ENCODE measurements at regions not wholly inside any gene's neighbourhood (a gene's known extent, or its start where the extent isn't known, plus 50 kb on each side); places are given as distances from the start of the nearest gene placed in this dataset.

GRCh38 chr6:8546496-8546895, 111.2 kb upstream of the SLC35B3 start:
- Histone ChIP-seq H3K9me3 (no peaks in the 10 kb centered on the region), H3K4me3 (no peak overlapping the region), H3K27me3 (no peaks in the 10 kb centered on the region), H3K4me1 (no peaks in the 10 kb centered on the region), H3K27ac (no peak overlapping the region), H3K36me3 (no peaks in the 10 kb centered on the region)
- no peak for TF ChIP-seq CTCF (IDR thresholded peaks at IDR 0.05)
- DNase-seq, result no peak
- intact Hi-C loops (cut with DNase I; ENCODE audit: low total_unique reads), result no loop called here

DNA sequence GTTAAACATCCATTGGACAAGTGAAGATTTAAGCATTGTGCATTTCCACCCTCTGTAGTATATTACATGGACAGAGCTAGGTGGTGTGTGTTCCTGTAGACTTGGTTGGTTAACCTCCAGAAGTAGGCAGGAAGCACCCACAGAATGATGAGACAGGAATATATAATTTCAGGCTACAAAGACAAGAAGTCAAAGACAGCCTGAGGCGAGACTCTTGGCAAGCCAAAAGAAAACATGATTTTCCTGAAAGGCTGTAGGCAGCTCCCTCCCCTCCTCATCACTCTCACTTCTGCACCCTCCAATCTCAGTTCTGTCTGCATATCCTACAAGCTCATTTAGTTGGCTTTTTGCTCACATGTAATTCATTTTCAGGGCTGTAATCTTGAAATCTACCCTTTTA, 110.0 kb upstream of the SLC35B3 start:
- Histone ChIP-seq H3K4me1 (no peaks in the 10 kb centered on the region), H3K27me3 (no peaks in the 10 kb centered on the region)
- DNase-seq, result no peak

GRCh38 chr6:8543714-8544113, 108.4 kb upstream of the SLC35B3 start:
- Histone ChIP-seq H3K4me1 (no peaks in the 10 kb centered on the region), H3K36me3 (no peaks in the 10 kb centered on the region), H3K27ac (no peak overlapping the region), H3K4me3 (no peak overlapping the region), H3K9me3 (peaks cover 0 to 9% of the 10 kb centered on the region in 2 donors), H3K27me3 (no peaks in the 10 kb centered on the region)
- intact Hi-C loops (cut with DNase I; ENCODE audit: low total_unique reads), result no loop called here
- TF ChIP-seq CTCF (IDR thresholded peaks at IDR 0.05), result no peak
- TF ChIP-seq POLR2A (IDR thresholded peaks at IDR 0.05), result no peak
- DNase-seq, result no peak

More for the DNA sequence above, 110.0 kb upstream of the SLC35B3 start:
- TF ChIP-seq POLR2A (IDR thresholded peaks at IDR 0.05) (no peak), CTCF (IDR thresholded peaks at IDR 0.05) (no peak)
- H3K4me3 ChIP-seq, result no peak overlapping the region
- no peaks in the 10 kb centered on the region for H3K36me3 ChIP-seq
- H3K9me3 ChIP-seq, result no peaks in the 10 kb centered on the region
- no peak overlapping the region for H3K27ac ChIP-seq
- intact Hi-C loops (cut with DNase I; ENCODE audit: low total_unique reads), result no loop called here

DNA sequence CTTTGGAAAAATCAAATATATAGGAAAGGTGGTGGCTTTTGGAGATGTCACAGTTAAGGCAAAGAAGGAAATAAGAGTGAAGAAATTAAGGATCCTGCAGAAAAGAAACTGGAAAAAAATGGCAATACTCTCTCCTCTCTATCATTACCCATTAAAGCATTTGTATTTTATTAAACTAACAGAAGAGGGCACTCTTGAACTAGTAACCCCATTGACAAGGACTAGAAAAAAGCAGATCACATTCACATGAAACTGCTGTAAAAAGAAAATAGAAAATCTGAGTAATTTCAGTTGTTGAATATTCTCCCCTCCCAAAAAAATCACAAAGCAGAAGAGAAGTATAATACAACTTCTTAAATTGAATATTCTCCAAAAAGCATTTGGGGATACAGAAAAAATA, 104.1 kb upstream of the SLC35B3 start:
- intact Hi-C loops (cut with DNase I; ENCODE audit: low total_unique reads), result no loop called here
- H3K4me1 ChIP-seq, result no peaks in the 10 kb centered on the region
- no peaks in the 10 kb centered on the region for H3K36me3 ChIP-seq
- H3K27ac ChIP-seq, result no peak overlapping the region
- no peak overlapping the region for H3K4me3 ChIP-seq
- H3K27me3 ChIP-seq, result no peaks in the 10 kb centered on the region
- no peak for DNase-seq
- H3K9me3 ChIP-seq, result peaks cover 0 to 9% of the 10 kb centered on the region in 2 donors
- TF ChIP-seq CTCF (IDR thresholded peaks at IDR 0.05), result no peak
- TF ChIP-seq POLR2A (IDR thresholded peaks at IDR 0.05), result no peak

DNA sequence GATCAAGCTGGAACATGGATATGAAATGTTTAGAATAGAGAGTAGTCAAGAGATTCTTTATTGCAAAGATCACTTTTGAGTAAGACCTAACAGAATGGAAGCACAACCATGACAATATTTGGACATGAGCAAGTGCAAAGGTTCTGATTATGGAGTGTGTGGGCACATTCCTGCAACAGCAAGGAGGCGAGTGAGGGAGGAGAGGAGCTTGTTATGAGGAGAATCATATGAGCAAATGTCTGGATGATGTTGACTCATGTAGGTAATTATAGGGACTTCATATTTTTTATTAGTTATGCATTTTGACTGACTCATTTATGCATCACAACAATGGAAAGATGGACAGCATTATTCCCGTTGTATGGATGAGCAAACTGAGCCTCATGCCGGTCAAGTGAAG, 100.8 kb upstream of the SLC35B3 start:
- intact Hi-C loops (cut with DNase I; ENCODE audit: low total_unique reads), result no loop called here
- no peak for DNase-seq
- H3K36me3 ChIP-seq, result no peaks in the 10 kb centered on the region
- no peaks in the 10 kb centered on the region for H3K27me3 ChIP-seq
- no peak overlapping the region for H3K4me3 ChIP-seq
- H3K9me3 ChIP-seq, result peaks cover 0 to 9% of the 10 kb centered on the region in 2 donors
- TF ChIP-seq POLR2A (IDR thresholded peaks at IDR 0.05) (no peak), CTCF (IDR thresholded peaks at IDR 0.05) (no peak)
- H3K4me1 ChIP-seq, result no peaks in the 10 kb centered on the region
- no peak overlapping the region for H3K27ac ChIP-seq

Data from uterus (tissue), 3 donors.